Esophagus muscularis mucosa (tissue), 4 donors: ENCODE measurements at regions not wholly inside any gene's neighbourhood (a gene's known extent, or its start where the extent isn't known, plus 50 kb on each side); places are given as distances from the start of the nearest gene placed in this dataset.

ENCODE experiments used
- DNase-seq: peaks from one replicate; pipeline ENCODE4 v3.0.0-alpha.2; 2017; ENCODE audit errors: extremely low spot score
- H3K27ac ChIP-seq, 4 donors: fragments of 200-600 bp; sonication (generic); replicated peaks in 1 of 4; 1 replicate in 3 of 4; 2 replicates in 1 of 4; pipeline ENCODE4 v1.5.1; 2016 to 2019; ENCODE audit warnings: mild to moderate bottlenecking in 1 of 4
- H3K27me3 ChIP-seq, 4 donors: fragments of 200-600 bp; sonication (generic); one replicate each; pipeline versions ENCODE4 v1.5.1 to v1.6.0; 2016 to 2019
- H3K36me3 ChIP-seq, 4 donors: fragments of 200-600 bp; sonication (generic); one replicate each; pipeline ENCODE4 v1.5.1; 2016 to 2019
- H3K4me1 ChIP-seq, 4 donors: fragments of 200-600 bp; sonication (generic); one replicate each; pipeline ENCODE4 v1.5.1; 2016 to 2019
- H3K4me3 ChIP-seq, 4 donors: fragments of 200-600 bp; sonication (generic); 1 replicate in 2 of 4; 2 replicates in 2 of 4; pipeline ENCODE4 v1.5.1; 2016 to 2019; ENCODE audit warnings: mild to moderate bottlenecking in 4 of 4, moderate library complexity in 1 of 4
- H3K9me3 ChIP-seq, 4 donors: fragments of 200-600 bp; sonication (generic); 1 replicate in 3 of 4; 2 replicates in 1 of 4; pipeline ENCODE4 v1.5.1; 2016 to 2019
- CTCF ChIP-seq, 3 experiments: fragments of 200-600 bp in 2 of 3; fragments of 450-650 bp in 1 of 3; sonication (generic) in 2 of 3; IDR thresholded peaks; one replicate each; pipeline ENCODE4 v1.5.1; 2017 to 2019; ENCODE audit warnings: antibody characterized with exemption in 3 of 3, mild to moderate bottlenecking in 2 of 3, moderate library complexity in 1 of 3
- EP300 ChIP-seq: sonication (generic); formaldehyde crosslinking; IDR thresholded peaks from one replicate; pipeline ENCODE4 v1.6.1; 2017; ENCODE audit warnings: antibody characterized with exemption
- POLR2A ChIP-seq: fragments of 450-650 bp; IDR thresholded peaks from one replicate; pipeline ENCODE4 v1.6.1; 2017; ENCODE audit warnings: antibody characterized with exemption, moderate library complexity, mild to moderate bottlenecking, low read depth
- POLR2AphosphoS5 ChIP-seq, 2 donors: sonication (generic); formaldehyde crosslinking; IDR thresholded peaks; one replicate each; pipeline ENCODE4 v1.6.1; 2017; ENCODE audit warnings: antibody characterized with exemption in 2 of 2
- WGBS: methylation state at CpG from one replicate; pipeline ENCODE4 v1.1.5; 2018; 5-methylcytosine and 5-hydroxymethylcytosine counted together
- intact Hi-C: fragments of 100-400 bp; cut with DNase I; formaldehyde crosslinking; loops from one replicate; pipeline ENCODE4 v1.15.1; 2023

DNA sequence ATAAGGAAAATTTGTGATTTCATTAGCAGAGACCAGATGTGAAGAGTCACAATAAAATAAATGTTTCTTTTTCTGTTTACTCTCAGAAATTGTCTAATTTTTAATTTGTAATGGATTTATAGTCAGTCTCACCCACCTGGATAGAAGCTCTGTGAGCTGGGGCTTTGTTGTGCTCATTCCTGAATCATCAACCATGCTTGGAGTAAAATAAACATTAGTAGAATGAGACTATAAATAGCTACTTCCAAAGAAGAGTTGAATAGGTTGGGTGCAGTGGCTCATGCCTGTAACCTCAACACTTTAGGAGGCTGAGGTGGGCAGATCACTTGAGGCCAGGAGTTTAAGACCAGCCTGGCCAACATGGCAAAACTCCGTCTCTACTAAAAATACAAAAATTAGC is 185.3 kb upstream of the FBXO33 start:
- Histone ChIP-seq H3K4me1 (no peaks in the 10 kb centered on the region), H3K36me3 (no peaks in the 10 kb centered on the region), H3K27me3 (no peaks in the 10 kb centered on the region), H3K27ac (no peak overlapping the region), H3K4me3 (no peak overlapping the region), H3K9me3 (peaks cover 0 to 7% (median 3%) of the 10 kb centered on the region in 4 donors)
- TF ChIP-seq POLR2AphosphoS5 (IDR thresholded peaks at IDR 0.05) (no peak), EP300 (no peak), POLR2A (no peak), CTCF (IDR thresholded peaks at IDR 0.05) (no peak)
- no CpG with 5 or more reads among the region's 1 CpG for WGBS
- DNase-seq = no peak
- intact Hi-C loops = no loop called here

- intact Hi-C loops = no loop called here
- no peak overlapping the region for H3K4me3 ChIP-seq
- WGBS = 83% methylated on average over 2 of the region's 2 CpGs
- no peaks in the 10 kb centered on the region for H3K36me3 ChIP-seq
- no peak for TF ChIP-seq POLR2AphosphoS5 (IDR thresholded peaks at IDR 0.05)
- no peak for TF ChIP-seq CTCF (IDR thresholded peaks at IDR 0.05)
- no peak for TF ChIP-seq POLR2A
- no peak for TF ChIP-seq EP300
- H3K27me3 ChIP-seq = no peaks in the 10 kb centered on the region
- H3K27ac ChIP-seq = no peak overlapping the region
- no peak for DNase-seq
- H3K4me1 ChIP-seq = no peaks in the 10 kb centered on the region
- no peaks in the 10 kb centered on the region for H3K9me3 ChIP-seq
These were observed 183.1 kb upstream of the FBXO33 start for GRCh38 chr14:39615352-39615751.

DNA sequence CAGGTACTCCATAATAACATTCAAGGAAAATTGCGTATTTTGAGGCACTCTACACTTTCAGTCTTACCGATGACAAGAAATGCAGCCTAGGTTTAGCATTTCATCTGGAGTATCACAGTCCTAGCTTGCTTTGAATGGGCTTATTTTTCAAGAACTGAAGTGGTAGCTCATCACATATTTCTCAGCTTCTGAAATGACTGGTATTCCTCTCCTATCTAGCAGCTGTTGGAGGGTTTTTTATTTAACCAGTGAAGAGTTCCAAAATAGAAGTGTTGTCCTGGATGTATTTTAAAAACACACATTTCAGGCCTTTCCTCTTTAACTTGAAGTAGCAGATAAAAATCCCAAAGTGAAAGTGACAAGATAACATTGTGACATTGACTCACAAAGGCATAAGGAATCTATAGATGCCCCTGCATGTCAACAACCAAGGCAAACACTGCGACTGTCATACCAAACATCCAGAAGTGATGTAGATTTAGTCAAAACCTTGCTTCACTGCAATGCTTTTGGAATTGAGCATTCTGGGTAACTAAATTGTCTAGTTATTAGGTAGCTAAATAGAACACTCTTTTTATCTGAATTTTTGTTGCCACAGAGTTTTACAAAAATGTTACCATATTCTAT is 182.2 kb upstream of the FBXO33 start:
- H3K27ac ChIP-seq = no peak overlapping the region
- WGBS = 89% methylated on average over 3 of the region's 3 CpGs
- TF ChIP-seq EP300 (no peak), POLR2AphosphoS5 (IDR thresholded peaks at IDR 0.05) (no peak), POLR2A (no peak), CTCF (IDR thresholded peaks at IDR 0.05) (no peak)

DNA sequence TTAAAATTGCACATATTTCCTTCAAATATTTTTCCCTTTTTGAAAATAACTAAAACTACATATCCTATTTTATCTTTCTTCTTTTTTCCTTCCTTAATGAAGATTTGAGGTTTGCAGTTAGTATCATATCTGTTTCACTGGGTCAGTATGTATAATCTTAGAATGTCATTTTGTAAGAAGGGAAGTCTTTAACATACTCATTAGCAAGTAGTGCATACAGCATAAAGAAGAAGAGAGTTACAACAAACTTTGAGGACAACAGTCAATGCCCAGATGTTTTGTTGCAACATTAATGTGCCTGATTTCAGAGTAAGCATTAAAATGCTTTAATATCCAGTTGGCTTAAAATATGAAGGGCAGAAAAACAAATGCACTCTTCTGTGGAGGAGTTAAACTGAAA is 176.9 kb upstream of the FBXO33 start:
- Histone ChIP-seq H3K9me3 (no peaks in the 10 kb centered on the region), H3K27me3 (no peaks in the 10 kb centered on the region), H3K36me3 (no peaks in the 10 kb centered on the region), H3K27ac (no peak overlapping the region), H3K4me1 (no peaks in the 10 kb centered on the region), H3K4me3 (no peak overlapping the region)
- TF ChIP-seq EP300 (no peak), CTCF (IDR thresholded peaks at IDR 0.05) (no peak), POLR2A (no peak), POLR2AphosphoS5 (IDR thresholded peaks at IDR 0.05) (no peak)
- DNase-seq = no peak
- intact Hi-C loops = no loop called here

More for the DNA sequence above, 182.2 kb upstream of the FBXO33 start:
- H3K36me3 ChIP-seq = no peaks in the 10 kb centered on the region
- no peak for DNase-seq
- intact Hi-C loops = no loop called here
- no peak overlapping the region for H3K4me3 ChIP-seq
- H3K4me1 ChIP-seq = no peaks in the 10 kb centered on the region
- H3K9me3 ChIP-seq = no peaks in the 10 kb centered on the region
- no peaks in the 10 kb centered on the region for H3K27me3 ChIP-seq

DNA sequence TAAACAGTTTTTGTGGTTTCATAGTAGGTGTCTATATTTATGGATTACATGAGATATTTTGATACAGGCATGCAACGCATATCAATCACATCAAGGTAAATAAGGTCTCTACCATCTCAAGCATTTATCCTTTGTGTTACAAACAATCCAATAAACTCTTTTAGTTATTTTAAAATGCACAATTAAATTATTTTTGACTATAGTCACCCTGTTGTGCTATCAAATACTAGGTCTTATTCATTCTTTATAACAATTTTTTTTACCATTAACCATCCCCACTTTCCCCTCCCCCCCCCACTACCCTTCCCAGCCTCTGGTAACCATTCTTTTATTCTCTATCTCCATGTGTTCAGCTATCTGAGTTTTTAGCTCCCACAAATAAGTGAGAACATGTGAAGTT is 175.7 kb upstream of the FBXO33 start:
- no peak for DNase-seq
- H3K4me1 ChIP-seq = no peaks in the 10 kb centered on the region
- 92% methylated on average over 1 of the region's 1 CpG for WGBS
- H3K27ac ChIP-seq = no peak overlapping the region
- TF ChIP-seq POLR2AphosphoS5 (IDR thresholded peaks at IDR 0.05) (no peak), POLR2A (no peak)
- no peaks in the 10 kb centered on the region for H3K36me3 ChIP-seq
- intact Hi-C loops = no loop called here
- no peaks in the 10 kb centered on the region for H3K9me3 ChIP-seq
- no peak overlapping the region for H3K4me3 ChIP-seq
- no peaks in the 10 kb centered on the region for H3K27me3 ChIP-seq
